ENCODE measurements at regions not wholly inside any gene's neighbourhood (a gene's known extent, or its start where the extent isn't known, plus 50 kb on each side); places are given as distances from the start of the nearest gene placed in this dataset.
A peak's percentile ranks its signal among the peaks of the same experiment; 100 is the strongest.

- TF ChIP-seq CTCF (optimal IDR thresholded peaks at IDR 0.05 in 1 of 3, IDR thresholded peaks at IDR 0.05 in 1 of 3, conservative IDR thresholded peaks at IDR 0.05 in 1 of 3; ENCODE audit: extremely low read depth in 1 of 3, insufficient read depth in 2 of 3, low read length in 3 of 3) (peak; percentile 45 to 61 (median 56)), EZH2 (IDR thresholded peaks at IDR 0.05; ENCODE audit: low read length) (no peak)
These were observed 345.1 kb upstream of the TACR3 start for GRCh38 chr4:104064646-104065577.
